NCI-H748 (cell line): ENCODE measurements at regions not wholly inside any gene's neighbourhood (a gene's known extent, or its start where the extent isn't known, plus 50 kb on each side); places are given as distances from the start of the nearest gene placed in this dataset.
"Not testable (repeated sequence)": the region's sequence is repeated elsewhere in the genome, so short reads cannot be mapped to it uniquely, and the experiment has no call there.

Experiments used
- DNase-seq: peaks from one replicate; lab custom pipeline; 2025; ENCODE audit not compliant: unreplicated experiment; lab: John Stamatoyannopoulos, UW

DNA sequence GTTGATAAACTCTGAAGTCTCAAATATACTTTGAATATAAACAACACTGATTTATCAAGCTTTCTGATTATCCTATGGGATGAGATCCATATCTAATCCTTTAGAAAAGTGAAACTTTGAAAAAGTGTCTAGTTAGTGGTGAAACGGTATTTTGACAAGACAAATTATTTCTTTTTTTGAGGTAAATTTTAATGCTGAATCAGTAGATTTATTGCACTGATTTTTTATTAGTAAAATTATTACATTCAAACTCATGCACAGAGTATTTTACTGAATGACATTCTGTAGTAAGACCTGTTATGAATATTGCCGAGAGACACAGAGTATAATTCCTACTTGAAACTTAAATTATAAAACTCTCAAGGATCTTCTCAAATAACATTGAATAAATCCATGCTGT, 679.1 kb upstream of the SPRY2 start:
- no peak for DNase-seq

DNA sequence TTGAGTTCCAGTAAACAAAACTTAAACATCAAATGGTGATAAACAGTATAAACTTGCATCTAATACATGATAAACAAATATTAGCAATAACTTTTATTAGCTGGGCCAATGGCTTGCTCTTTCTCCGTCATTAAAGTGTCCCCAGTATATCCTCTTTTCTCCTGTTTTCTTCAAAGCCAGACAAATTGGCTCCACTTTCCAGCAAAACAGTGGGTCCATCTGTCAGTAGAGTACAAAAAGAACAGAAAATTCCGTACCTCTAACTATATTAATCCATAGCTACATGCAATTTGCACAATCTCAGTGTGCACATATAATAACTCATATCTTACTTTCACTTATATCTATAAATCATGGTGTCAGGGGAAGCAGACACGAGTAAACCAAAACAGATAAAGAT, 678.0 kb upstream of the SPRY2 start:
- no peak for DNase-seq

DNA sequence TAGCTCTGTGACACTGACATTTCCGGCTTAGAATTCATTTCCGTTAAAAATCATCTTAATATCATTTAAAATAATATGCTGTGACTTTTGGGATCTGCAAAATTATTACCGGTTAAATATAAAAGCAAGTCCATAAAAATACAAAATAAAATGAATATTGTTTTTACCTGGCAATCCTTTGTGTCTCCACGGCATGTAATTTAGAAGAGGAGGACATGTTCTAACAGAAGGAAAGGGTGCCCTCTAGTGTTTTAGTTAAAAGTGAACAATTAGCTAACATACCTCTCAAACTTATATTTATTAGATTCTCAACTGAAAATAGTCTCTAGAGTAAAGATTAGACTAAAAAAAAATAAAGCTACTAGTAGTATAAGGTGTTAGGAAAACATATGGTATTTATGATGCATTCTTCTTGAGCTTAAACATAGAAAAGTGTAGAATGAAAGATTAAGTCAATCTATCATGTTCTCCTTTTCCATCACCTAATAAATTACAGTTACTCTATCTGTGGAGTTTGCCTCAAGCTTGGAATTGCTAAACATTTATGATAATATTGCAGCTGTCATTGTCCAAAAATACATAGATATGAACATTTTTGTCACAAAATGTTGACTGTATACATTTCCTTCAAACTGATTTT, 676.7 kb upstream of the SPRY2 start:
- DNase-seq, result peak; percentile 72

DNA sequence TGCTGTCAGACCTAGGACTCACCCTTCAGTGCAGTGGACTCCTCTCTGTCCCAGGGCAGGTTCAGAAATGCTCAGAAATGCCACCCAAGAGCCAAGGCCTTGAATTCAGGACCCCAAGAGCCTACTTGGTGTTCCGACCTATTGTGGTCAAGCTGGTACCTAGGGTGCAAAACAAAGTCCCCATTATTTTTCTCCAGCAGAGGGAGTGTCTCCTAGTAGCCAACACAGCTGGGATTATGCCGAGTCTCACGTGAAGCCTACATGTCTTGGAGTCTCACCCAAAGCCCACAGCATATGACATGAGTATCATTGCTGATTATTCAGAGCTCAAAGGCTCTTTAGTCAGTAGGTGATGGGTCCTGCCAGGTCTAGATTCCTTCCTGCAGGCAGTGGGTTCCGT, 671.1 kb upstream of the SPRY2 start:
- DNase-seq, result no peak

DNA sequence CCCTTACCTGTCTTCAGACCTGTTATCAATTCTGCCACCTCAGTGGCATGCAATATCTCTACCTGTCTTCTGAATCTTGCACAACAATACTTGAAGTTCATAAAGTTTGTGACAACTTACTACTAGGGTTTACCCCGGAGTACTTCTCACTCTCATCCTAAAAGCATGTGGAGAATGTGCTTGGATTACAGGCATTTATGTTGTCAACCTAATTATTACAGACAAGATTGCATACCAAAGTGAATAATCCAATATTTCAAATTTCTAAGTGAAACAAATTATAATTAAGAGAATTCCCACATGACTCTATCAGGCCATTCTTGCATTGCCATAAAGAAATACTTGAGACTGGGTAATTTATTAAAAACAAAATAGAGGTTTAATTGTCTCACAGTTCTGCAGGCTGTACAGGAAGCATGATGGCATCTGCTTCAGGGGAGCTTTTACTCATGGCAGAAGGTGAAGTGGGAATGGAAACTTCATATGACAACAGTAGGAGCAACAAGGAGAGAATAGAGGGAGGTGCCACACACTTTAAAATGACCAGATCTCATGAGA, 661.0 kb upstream of the SPRY2 start:
- no peak for DNase-seq

DNA sequence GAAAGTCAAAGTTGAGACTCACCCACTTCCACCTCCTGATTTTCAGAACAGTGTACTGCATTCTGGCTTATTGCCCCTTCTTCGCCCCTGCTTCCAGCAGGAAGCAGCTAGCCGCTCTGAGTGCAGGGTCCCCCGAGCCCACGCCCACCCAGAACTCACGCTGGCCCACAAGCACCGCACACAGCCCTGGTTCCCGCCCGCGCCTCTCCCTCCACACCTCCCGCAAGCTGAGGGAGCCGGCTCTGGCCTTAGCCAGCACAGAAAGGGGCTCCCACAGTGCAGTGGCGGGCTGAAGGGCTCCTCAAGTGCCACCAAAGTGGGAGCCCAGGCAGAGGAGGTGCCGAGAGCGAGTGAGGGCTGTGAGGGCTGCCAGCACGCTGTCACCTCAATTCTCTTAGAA, 657.7 kb upstream of the SPRY2 start:
- not testable (repeated sequence) for DNase-seq

DNA sequence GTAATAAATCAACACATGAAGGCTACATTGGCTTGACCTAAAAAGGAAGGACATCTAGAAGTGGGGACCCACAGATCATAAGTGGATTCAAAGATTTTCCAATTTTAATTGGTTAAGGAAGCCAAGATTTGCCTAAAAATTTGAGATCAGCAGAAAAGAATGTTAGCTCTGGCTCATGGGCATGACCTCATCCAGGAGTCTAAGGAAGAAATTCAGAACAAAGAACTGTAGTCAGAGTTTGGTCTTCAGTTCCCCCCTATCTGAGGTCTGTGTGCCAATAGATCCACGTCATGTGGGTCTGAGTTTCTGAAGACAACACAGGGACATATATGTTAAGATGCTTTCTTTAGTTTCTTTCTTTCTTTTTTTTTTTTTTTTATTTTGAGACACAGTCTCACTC, 648.8 kb upstream of the SPRY2 start:
- DNase-seq, result no peak

DNA sequence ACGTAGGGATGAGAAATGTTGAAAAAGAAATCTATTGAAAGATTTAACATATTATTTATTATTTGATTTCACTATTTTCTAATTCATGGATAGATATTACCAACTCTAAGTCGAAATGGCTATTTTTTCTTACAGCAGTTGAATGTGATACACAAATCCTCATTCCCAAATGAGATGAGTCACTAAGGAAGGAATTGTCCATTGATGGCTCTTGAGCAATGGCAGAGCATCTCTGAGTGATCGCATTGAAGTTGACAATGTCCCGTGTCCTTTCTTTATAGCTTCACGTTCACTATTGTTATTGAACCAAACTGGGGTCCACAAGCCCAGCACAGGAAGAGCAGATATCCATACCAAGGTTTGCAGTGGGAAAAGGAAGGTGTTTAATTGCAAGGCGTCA, 648.3 kb upstream of the SPRY2 start:
- DNase-seq, result no peak

DNA sequence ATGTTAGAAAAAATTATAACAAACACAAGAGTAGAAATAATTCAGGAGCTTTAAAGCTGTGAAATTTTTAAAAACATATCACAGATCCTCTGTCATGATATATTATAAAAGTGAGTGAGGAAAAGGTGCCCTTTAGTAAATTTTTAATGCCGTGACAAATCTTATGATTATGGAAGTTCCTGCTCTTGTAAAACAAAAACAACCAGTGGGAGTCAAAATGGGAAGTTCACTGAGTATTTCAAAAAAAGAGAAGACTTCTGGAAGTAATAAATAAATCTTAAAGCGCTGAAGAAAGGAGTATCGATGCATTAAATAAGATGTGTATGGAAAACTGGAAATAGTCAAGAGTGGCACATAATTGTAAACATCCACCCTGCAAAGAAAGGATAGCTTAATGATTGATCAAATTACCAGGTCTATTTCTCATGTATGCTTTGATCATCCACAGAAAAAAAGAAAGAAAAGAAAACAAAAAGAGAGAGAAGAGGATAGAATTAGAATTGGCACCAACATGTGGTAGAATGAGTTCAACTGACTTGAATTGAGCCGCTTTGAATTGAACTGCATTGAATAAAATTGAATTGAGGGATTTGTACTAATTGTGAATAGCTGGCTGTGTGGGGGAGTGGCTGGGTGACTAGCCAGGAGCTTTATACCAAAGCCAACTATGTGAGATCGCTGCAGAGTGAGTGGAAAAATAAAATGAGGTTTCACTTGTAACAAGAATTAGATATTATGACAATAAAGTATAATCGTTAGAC, 647.6 kb upstream of the SPRY2 start:
- no peak for DNase-seq

DNA sequence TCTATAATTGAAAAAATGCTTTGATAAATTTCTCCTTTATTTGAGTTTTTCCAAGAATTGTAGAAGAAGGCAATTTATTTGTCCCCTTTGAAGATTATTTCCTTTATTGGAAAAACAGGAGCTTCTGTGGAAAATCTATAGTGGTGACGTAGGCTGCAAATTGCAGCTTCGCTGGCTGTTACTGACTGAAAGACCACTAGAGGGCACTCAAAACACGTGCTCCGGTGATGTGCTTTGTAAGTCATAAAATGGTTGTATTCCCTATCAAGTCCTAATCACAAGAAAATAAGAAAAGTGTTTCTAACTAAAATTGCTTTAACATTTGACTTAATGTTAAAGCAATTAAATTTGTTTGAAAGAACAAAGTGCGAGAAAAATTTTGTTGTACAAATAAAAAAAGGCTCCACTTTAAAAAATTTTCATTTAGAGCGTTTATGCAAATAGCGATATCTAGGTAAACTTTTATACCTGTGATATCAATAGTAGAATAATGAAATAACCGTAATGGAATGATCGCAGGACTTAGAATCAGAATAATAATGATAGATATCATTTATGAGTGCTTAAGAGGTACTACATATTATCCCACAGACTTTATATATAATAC, 638.2 kb upstream of the SPRY2 start:
- peak; percentile 73 for DNase-seq

DNA sequence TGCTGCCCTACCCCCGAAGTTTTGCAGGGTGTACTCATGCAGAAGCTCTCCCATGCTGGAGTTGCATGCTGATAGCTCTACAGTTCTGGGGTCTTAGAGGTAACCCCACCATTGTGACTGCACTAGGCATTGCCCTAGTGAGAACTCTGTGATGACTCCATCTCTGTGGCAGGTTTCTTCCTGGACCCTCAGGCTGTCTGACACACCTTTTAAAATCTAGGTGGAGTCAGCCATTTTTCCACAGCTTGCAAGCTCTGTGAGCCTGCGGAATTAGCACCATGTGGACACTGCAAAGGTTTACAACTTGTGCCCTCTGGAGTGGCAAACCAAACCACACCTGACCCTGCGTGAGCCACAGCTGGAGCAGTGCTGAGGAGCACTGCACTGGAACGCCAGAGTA, 636.2 kb upstream of the SPRY2 start:
- no peak for DNase-seq

DNA sequence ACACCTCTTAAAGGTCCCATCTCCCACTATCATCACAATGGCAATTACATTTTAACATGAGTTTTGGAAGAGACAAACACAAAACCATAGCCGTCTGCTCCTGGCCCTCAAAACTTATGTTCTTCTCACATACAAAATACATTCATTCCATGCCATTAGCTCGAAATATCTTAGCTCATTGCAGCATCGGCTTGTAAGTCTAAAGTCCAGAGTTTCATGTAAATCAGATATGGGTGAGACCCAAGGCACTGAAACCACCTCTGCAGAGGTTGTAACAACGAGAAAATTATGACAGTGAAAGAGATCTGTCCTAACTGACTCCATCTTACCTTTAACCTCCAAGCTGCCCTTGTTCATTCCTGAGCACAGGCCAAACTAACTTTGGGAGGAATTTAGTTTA, 635.0 kb upstream of the SPRY2 start:
- DNase-seq, result no peak

DNA sequence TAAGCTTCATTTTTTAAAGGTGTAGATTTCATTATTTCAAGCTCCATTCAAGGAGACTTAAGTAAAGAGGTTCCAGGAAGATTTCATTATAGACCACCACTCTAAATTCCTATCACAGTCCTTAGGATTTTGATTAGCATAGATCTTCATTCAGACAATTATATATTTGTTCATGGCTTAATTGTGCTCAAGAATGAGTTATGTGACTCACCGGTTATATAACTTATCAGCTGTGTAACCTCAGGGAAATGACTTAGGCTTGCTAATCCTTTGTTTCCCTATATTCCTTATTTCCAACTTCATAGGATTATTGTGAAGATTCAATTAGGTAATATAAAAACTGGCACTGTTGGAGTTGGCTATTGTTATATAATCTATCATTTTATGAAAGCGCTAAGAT, 632.8 kb upstream of the SPRY2 start:
- DNase-seq, result no peak

DNA sequence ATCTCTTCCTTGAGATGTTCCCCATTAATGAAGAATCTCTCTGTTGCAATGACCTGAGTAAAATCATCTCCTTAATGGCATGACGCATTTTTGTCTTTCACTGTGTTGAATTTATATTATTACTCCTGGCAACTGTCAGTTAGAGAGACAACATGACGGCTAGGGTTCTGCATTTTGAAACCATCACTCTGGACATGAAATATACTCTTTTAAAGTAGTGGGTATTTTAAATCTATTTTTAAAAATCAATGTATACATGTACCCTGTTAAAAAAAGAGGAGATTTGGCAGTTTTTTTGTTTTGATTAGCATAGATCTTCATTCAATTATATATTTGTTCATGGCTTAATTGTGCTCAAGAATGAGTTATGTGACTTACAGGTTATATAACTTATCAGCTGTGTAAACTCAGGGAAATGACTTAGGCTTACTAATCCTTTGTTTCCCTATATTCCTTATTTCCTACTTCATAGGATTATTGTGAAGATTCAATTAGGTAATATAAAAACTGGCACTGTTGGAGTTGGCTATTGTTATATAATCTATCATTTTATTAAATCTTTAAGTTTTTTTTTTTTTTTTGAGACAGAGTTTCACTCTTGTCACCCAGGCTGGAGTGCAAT, 632.0 kb upstream of the SPRY2 start:
- DNase-seq, result no peak

DNA sequence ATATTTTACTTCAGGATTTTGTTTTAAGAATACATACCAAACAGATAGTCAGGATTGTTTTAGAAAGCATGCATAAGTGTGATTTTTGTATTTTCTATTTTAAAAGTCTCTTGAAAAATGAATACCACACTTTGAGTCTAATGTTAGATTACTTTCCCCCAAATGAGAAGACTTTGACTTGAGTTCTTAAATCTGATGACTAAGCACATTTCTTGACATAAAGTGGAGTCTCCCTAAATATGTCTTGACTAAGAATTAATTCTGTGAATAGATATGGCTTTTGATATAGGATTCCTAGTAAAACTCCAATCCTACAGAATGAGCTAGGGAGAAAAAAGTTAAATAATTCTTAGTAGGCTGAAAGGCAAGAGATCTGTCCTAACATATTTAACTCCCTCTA, 624.2 kb upstream of the SPRY2 start:
- DNase-seq, result no peak

DNA sequence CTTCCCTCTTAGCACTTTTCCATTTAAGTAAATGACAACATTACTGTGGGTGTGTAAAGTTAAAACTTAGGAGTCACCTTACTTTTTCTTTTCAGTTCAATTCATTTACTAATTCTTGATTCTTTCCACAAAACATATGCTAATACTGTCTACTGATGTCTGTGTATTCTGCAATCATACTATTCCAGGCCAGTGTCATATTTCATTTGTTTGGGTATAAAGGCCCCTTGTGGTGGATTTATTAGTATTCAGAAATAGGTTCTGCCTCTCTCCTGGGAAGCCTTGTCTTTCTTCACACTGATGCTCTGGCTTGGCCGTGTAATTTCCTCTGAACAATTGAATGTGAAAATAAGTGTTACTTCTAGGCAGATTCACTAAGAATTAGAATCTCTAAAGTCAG, 621.9 kb upstream of the SPRY2 start:
- peak; percentile 55 for DNase-seq

DNA sequence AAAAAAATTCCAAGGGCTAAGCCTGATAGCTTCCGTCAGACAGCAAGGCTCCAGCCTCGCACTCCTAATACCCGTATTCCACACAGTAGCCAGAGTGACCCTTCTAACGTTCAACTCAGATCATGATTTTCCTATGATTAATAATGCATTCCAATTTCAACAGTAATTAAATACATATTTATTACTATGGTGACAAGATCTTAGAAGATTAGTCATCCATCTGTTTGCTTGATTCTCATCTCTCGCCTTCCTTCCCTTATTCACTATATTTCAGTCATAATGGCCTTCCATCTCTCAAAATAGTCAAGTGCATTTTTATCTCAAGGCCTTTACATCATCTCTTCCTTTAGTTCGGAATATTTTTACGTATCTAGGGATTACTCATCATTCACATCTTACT, 621.2 kb upstream of the SPRY2 start:
- DNase-seq, result no peak

DNA sequence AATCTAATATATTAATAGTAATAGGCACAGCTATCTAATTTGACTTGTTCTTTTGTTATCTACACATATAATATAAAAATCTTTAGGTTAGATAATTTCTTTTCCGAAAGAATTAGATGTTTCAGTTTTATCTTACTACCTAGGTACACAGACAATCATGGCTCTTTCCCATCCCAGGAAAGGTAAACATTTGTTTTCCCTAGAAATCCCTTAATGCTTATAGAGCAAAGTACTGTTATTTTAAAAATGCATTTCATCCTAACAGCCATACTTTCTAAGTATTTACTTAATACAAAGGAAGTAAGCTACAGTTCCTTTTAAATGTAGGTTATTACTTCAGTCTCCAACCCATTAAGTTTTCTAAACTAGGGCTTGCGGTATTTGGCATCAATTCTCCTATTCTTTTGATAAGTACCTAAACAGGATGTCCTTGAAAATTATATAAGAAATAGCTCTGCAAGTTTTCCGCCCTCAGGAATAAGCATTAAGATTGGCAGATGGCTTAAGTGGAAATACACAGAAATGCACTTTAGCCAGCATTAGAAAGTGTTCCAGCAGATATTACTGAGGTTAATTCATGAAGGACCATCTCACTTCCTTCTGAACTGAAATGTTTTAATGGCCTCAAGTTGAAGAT, 616.2 kb upstream of the SPRY2 start:
- DNase-seq, result no peak

DNA sequence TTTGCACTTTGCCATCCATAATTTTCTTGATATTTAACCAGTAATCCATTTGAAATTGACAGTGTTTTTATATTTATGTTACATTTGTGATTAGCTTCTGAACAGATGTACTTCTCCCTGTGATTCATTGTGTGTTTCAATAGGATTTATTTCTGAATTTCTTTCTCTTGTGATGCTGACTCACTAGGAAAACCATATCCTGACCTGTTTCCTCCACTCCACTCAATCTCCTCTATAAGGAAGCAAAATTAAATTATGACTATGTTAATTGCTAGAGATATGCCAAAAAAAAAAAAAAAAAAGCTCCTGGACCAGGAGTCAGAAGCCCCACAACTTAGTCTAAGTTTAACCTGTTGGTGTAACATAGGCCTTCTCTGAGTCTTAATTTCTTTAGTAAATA, 614.6 kb upstream of the SPRY2 start:
- no peak for DNase-seq

DNA sequence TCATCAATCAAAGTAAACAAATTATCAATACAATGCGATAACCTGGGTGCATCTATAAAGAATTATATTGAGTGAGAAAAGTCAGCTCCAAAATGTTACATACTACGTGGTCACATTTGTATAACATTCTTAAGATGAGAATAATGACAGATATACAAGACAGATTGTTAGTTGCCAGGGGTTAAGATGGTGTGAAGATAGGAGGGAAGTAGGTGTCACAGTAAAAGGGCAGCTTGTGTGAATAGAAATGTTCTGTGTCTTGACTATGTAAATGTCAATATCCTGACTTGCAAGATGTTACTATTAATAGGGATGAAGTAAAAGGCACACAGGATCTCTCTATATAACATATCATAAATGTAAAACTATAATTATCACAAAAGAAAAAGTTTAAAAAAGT, 611.2 kb upstream of the SPRY2 start:
- DNase-seq, result no peak
